KMS-11 (cell line): ENCODE measurements at regions not wholly inside any gene's neighbourhood (a gene's known extent, or its start where the extent isn't known, plus 50 kb on each side); places are given as distances from the start of the nearest gene placed in this dataset.
"Not testable (repeated sequence)": the region's sequence is repeated elsewhere in the genome, so short reads cannot be mapped to it uniquely, and the experiment has no call there.

Experiments used
- H2AFZ ChIP-seq: fragments of 200-600 bp; sonication (generic); 2 replicates; pipeline ENCODE4 v1.6.1; 2016; ENCODE audit warnings: antibody characterized with exemption, mixed run types, low read depth
- H3K27ac ChIP-seq: fragments of 200-600 bp; sonication (generic); 2 replicates; pipeline ENCODE4 v1.6.1; 2016; ENCODE audit warnings: mild to moderate bottlenecking, mixed run types
- H3K27me3 ChIP-seq: fragments of 200-600 bp; sonication (generic); 2 replicates; pipeline ENCODE4 v1.6.1; 2017; ENCODE audit warnings: mild to moderate bottlenecking, low read depth, mixed run types, moderate library complexity; ENCODE audit not compliant: insufficient read depth
- H3K36me3 ChIP-seq: fragments of 200-600 bp; sonication (generic); 2 replicates; pipeline ENCODE4 v1.6.1; 2017; ENCODE audit warnings: mild to moderate bottlenecking, mixed run types; ENCODE audit not compliant: insufficient read depth
- H3K4me1 ChIP-seq: fragments of 200-600 bp; sonication (generic); 2 replicates; pipeline ENCODE4 v1.6.1; 2016; ENCODE audit warnings: mild to moderate bottlenecking, low read depth, mixed run types; ENCODE audit not compliant: poor library complexity, severe bottlenecking
- H3K4me2 ChIP-seq: fragments of 200-600 bp; sonication (generic); 2 replicates; pipeline ENCODE4 v1.7.0; 2016; ENCODE audit warnings: mild to moderate bottlenecking, mixed run types
- H3K4me3 ChIP-seq: fragments of 200-600 bp; sonication (generic); IDR thresholded peaks from 2 replicates; pipeline ENCODE4 v1.6.1; 2017; ENCODE audit warnings: low read depth, low read length, mixed read lengths; ENCODE audit not compliant: insufficient read depth
- H3K79me2 ChIP-seq: fragments of 200-600 bp; sonication (generic); 2 replicates; pipeline ENCODE4 v1.6.1; 2016; ENCODE audit warnings: low read depth, mixed run types; ENCODE audit not compliant: insufficient read depth
- H3K9ac ChIP-seq: fragments of 200-600 bp; sonication (generic); 2 replicates; pipeline ENCODE4 v1.6.1; 2016; ENCODE audit warnings: mild to moderate bottlenecking, mixed run types
- H4K20me1 ChIP-seq: fragments of 200-600 bp; sonication (generic); 2 replicates; pipeline ENCODE4 v1.6.1; 2016; ENCODE audit warnings: mild to moderate bottlenecking, mixed run types; ENCODE audit not compliant: insufficient read depth
- TF ChIP-seq, protein P1 (sequence below): fragments of 200-600 bp; sonication (generic); conservative IDR thresholded peaks from 2 replicates; pipeline ENCODE4 v1.6.1; 2017; ENCODE audit warnings: low read depth, mild to moderate bottlenecking, antibody characterized with exemption, low read length, moderate library complexity, mixed read lengths

DNA sequence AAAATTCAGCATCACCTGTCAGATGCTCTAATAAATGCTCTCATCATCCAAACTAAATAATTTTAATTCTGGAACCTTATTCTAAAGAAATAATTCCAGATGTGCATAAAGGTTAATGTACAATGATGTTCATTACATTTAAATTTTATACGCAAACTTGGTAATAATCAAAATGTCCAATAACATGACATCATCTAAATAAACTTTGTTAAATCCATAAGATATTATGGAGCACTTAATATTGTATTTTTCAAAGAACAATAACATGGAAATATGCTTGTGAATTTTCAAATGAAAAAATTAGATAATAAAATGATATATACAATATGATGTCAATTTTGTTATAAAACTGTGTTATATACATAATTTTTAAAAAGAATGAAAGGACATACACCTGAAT lies 92.1 kb upstream of the ZCCHC13 start:
- no peaks in the 10 kb centered on the region for H3K79me2 ChIP-seq
- no peaks in the 10 kb centered on the region for H4K20me1 ChIP-seq
- no peak overlapping the region for H3K4me2 ChIP-seq
- no peaks in the 10 kb centered on the region for H3K4me1 ChIP-seq
- no peak overlapping the region for H2AFZ ChIP-seq
- TF ChIP-seq, protein P1, sequence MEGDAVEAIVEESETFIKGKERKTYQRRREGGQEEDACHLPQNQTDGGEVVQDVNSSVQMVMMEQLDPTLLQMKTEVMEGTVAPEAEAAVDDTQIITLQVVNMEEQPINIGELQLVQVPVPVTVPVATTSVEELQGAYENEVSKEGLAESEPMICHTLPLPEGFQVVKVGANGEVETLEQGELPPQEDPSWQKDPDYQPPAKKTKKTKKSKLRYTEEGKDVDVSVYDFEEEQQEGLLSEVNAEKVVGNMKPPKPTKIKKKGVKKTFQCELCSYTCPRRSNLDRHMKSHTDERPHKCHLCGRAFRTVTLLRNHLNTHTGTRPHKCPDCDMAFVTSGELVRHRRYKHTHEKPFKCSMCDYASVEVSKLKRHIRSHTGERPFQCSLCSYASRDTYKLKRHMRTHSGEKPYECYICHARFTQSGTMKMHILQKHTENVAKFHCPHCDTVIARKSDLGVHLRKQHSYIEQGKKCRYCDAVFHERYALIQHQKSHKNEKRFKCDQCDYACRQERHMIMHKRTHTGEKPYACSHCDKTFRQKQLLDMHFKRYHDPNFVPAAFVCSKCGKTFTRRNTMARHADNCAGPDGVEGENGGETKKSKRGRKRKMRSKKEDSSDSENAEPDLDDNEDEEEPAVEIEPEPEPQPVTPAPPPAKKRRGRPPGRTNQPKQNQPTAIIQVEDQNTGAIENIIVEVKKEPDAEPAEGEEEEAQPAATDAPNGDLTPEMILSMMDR: no peak
- no peak overlapping the region for H3K27ac ChIP-seq
- no peaks in the 10 kb centered on the region for H3K27me3 ChIP-seq
- no peak overlapping the region for H3K4me3 ChIP-seq
- H3K9ac ChIP-seq: no peak overlapping the region
- H3K36me3 ChIP-seq: no peaks in the 10 kb centered on the region

DNA sequence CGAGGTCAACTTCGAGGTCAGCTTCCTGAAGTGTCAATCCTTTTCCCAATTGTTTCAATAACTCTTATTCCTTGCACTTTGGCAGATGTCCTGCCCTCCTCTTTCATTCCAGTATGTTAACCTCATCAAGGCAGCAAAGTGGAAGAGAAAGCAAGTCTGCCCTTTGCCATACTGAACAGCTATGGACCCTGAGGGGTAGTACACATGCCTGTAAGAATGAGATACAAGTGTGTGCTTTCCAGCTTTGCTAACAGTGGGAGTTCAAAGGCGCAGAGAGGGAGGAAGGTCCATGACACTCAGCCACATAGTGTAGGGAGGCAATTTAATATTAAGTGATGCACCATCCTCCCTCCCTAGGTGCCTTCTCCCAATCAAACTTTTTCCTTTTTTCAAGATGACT lies 96.4 kb upstream of the ZCCHC13 start:
- no peaks in the 10 kb centered on the region for H4K20me1 ChIP-seq
- no peak overlapping the region for H2AFZ ChIP-seq
- H3K27me3 ChIP-seq: no peaks in the 10 kb centered on the region
- no peak overlapping the region for H3K4me3 ChIP-seq
- H3K4me1 ChIP-seq: no peaks in the 10 kb centered on the region
- TF ChIP-seq, protein P1: no peak
- no peak overlapping the region for H3K27ac ChIP-seq
- no peak overlapping the region for H3K9ac ChIP-seq
- H3K4me2 ChIP-seq: no peak overlapping the region
- H3K36me3 ChIP-seq: no peaks in the 10 kb centered on the region
- H3K79me2 ChIP-seq: no peaks in the 10 kb centered on the region

DNA sequence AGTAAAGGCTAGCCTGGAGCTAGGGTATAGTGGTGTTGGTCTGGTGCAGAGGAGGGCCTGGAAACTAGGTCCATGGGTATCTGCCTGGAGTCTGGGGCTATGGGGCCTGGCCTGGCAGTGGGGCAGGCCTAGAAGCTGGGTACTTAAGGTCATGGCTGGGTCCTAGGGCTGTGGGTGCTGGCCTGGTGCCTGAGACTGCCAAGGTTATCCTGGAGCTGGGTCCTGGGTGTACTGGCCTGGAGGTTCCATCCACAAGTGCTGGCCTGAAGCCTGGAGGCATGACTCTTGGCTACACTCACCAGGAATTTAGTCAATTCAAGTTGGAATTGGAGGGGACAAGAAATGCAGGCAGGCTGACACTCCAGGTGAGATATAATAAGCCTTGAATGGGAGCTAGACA lies 108.4 kb upstream of the ZCCHC13 start:
- Histone ChIP-seq H3K4me3 (no peak overlapping the region), H3K4me1 (no peaks in the 10 kb centered on the region), H4K20me1 (no peaks in the 10 kb centered on the region), H3K27ac (no peak overlapping the region), H3K27me3 (no peaks in the 10 kb centered on the region), H3K79me2 (no peaks in the 10 kb centered on the region), H3K9ac (no peak overlapping the region), H2AFZ (no peak overlapping the region), H3K36me3 (no peaks in the 10 kb centered on the region), H3K4me2 (no peak overlapping the region)
- TF ChIP-seq, protein P1: no peak

DNA sequence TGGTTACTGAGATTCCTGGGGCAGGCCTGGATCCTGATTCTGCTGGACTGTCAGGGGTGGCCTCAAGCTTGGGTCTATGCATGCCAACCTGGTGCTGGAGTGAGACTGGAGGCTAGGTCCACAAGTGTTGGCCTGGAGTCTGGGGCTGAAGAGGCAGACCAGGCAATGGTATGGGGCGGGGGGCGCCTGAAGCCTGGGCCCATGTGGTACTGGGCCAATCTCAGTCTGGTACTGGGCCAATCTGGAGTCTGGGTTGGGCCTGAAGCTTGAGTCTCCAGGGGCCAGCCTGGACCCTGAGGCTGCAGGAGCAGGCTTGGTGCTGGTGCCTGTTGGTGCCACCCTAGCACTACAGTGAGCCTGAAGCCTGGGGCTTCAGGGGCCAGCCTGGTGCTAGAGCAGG lies 108.9 kb upstream of the ZCCHC13 start:
- Histone ChIP-seq H3K79me2 (no peaks in the 10 kb centered on the region), H3K27ac (no peak overlapping the region), H2AFZ (no peak overlapping the region), H4K20me1 (no peaks in the 10 kb centered on the region), H3K9ac (no peak overlapping the region), H3K4me1 (no peaks in the 10 kb centered on the region), H3K4me3 (no peak overlapping the region), H3K4me2 (no peak overlapping the region), H3K27me3 (no peaks in the 10 kb centered on the region), H3K36me3 (no peaks in the 10 kb centered on the region)
- TF ChIP-seq, protein P1: no peak

DNA sequence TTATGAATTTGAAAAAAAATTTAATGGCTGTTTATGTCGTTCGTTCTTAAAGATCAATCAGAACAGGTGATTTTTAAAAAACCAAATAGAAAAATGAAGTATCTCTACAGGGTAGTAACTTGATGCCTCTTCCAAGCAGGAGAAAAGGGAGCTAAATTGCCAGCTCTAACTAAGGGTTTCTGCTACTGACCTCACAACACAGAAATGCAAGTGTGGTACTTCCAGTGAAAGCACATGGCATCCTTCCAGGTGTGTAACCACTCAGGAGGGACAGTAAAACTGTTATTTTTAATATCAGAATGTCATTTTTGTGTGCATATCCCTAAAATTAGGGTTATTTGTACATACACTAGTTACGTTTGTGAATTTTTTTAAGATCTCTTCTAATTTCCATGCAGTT lies 116.8 kb upstream of the ZCCHC13 start:
- H3K27me3 ChIP-seq: no peaks in the 10 kb centered on the region
- H4K20me1 ChIP-seq: no peaks in the 10 kb centered on the region
- no peak overlapping the region for H2AFZ ChIP-seq
- H3K27ac ChIP-seq: no peak overlapping the region
- H3K4me2 ChIP-seq: no peak overlapping the region
- no peak overlapping the region for H3K4me3 ChIP-seq
- H3K4me1 ChIP-seq: no peaks in the 10 kb centered on the region
- no peaks in the 10 kb centered on the region for H3K36me3 ChIP-seq
- no peak overlapping the region for H3K9ac ChIP-seq
- TF ChIP-seq, protein P1: no peak
- no peaks in the 10 kb centered on the region for H3K79me2 ChIP-seq

DNA sequence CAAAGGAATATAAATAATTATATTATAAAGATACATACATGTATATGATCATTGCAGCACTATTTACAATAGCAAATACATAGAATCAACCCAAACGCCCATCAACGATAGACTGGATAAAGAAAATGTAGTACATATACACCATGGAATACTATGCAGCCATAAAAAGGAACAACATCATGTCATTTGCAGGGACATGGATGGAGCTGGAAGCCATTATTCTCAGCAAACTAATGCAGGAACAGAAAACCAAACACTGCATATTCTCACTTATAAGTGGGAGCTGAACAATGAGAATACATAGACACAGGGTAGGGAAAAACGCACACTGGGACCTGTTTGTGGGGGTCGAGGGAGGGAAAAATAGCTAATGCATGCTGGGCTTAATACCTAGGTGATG lies 120.9 kb upstream of the ZCCHC13 start:
- not testable (repeated sequence) for H3K27ac ChIP-seq, H2AFZ ChIP-seq, H3K4me1 ChIP-seq, H3K36me3 ChIP-seq, H3K9ac ChIP-seq, H3K4me3 ChIP-seq, H4K20me1 ChIP-seq, H3K4me2 ChIP-seq, H3K79me2 ChIP-seq, H3K27me3 ChIP-seq

DNA sequence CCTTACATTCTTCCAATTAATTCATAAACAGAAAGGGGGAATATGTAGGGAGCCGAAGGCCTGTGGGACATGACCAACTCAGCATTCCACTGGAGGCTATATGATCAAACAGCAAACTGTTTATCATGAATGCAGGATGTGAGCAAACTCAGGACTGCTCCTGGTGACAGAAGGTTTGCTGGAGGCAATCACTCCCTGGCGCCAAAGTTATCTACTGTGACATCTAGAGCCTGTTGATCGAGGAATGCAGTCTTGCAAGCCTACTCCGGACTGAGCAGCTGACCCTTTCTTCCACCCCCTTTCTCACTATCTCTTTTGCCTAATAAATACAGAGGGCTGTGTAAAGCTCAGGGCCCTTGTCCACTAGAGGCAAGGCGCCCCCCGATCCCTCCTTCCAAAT lies 122.0 kb upstream of the ZCCHC13 start:
- H3K4me1 ChIP-seq: not testable (repeated sequence)

More for the DNA sequence above, 122.0 kb upstream of the ZCCHC13 start:
- H3K27ac ChIP-seq, H4K20me1 ChIP-seq, H3K79me2 ChIP-seq, H3K36me3 ChIP-seq, H3K27me3 ChIP-seq, H3K4me2 ChIP-seq, H2AFZ ChIP-seq, H3K9ac ChIP-seq, H3K4me3 ChIP-seq: not testable (repeated sequence)
